ENCODE measurements at regions not wholly inside any gene's neighbourhood (a gene's known extent, or its start where the extent isn't known, plus 50 kb on each side); places are given as distances from the start of the nearest gene placed in this dataset.

DNA sequence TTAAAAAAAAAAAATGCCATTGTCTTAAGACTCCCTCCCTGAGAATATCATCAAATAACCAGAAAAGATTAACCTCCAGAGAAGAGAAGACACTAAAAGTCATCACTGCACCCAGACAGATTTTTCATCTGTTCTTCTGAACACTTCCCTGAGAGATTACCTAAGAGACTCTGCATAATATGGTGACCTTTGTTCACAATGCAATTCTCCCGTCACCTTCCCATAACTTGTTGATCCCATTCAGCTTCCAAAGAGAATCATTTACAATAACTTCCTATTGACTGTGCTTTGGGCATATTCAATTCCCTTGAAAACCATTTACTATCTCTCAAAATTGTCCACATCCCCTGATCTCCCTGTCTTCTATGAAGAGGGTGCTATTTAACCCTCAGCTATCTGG is 85.1 kb upstream of the SMAD1 start:
- no peak for DNase-seq (ENCODE audit: low spot score in 2 of 2)
- H3K27ac ChIP-seq = no peak overlapping the region
- no peaks in the 10 kb centered on the region for H3K27me3 ChIP-seq
- H3K9me3 ChIP-seq = no peaks in the 10 kb centered on the region
- TF ChIP-seq POLR2A (IDR thresholded peaks at IDR 0.05) (no peak), POLR2AphosphoS5 (IDR thresholded peaks at IDR 0.05) (no peak)
- TF ChIP-seq, protein P1, sequence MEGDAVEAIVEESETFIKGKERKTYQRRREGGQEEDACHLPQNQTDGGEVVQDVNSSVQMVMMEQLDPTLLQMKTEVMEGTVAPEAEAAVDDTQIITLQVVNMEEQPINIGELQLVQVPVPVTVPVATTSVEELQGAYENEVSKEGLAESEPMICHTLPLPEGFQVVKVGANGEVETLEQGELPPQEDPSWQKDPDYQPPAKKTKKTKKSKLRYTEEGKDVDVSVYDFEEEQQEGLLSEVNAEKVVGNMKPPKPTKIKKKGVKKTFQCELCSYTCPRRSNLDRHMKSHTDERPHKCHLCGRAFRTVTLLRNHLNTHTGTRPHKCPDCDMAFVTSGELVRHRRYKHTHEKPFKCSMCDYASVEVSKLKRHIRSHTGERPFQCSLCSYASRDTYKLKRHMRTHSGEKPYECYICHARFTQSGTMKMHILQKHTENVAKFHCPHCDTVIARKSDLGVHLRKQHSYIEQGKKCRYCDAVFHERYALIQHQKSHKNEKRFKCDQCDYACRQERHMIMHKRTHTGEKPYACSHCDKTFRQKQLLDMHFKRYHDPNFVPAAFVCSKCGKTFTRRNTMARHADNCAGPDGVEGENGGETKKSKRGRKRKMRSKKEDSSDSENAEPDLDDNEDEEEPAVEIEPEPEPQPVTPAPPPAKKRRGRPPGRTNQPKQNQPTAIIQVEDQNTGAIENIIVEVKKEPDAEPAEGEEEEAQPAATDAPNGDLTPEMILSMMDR (IDR thresholded peaks at IDR 0.05) = no peak
- H3K4me3 ChIP-seq = no peak overlapping the region
- intact Hi-C loops (cut with DNase I; ENCODE audit: low total_unique reads) = no loop called here
- no peaks in the 10 kb centered on the region for H3K36me3 ChIP-seq
- no peaks in the 10 kb centered on the region for H3K4me1 ChIP-seq

DNA sequence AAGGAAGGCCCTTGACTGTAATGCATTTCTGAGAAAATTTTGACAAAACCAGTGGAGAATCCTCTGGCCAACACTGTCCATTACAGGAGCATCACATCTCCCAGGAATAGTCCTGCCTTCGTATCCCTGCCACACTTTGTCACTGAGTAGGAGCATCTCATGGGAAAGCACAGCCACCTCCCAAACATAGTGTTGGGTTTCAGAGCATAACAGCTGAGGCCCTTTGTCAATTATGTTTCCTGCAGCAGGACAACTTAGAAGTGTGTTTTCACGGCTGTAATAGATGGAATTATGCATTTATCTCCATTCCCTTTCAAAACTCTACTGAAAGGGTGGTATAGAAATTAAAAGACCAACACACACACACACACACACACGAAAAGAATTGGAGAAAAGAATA is 91.1 kb upstream of the SMAD1 start:
- Histone ChIP-seq H3K4me3 (no peak overlapping the region), H3K27ac (no peak overlapping the region), H3K27me3 (no peaks in the 10 kb centered on the region), H3K4me1 (no peaks in the 10 kb centered on the region), H3K36me3 (no peaks in the 10 kb centered on the region), H3K9me3 (no peaks in the 10 kb centered on the region)
- intact Hi-C loops (cut with DNase I; ENCODE audit: low total_unique reads) = no loop called here
- TF ChIP-seq POLR2A (IDR thresholded peaks at IDR 0.05) (no peak), POLR2AphosphoS5 (IDR thresholded peaks at IDR 0.05) (no peak)
- TF ChIP-seq, protein P1 (IDR thresholded peaks at IDR 0.05) = no peak
- no peak for DNase-seq (ENCODE audit: low spot score in 2 of 2)

GRCh38 chr4:145389550-145389949 is 92.1 kb upstream of the SMAD1 start:
- DNase-seq (ENCODE audit: low spot score in 2 of 2) = no peak
- Histone ChIP-seq H3K36me3 (no peaks in the 10 kb centered on the region), H3K27me3 (no peaks in the 10 kb centered on the region), H3K9me3 (no peaks in the 10 kb centered on the region), H3K27ac (no peak overlapping the region), H3K4me3 (no peak overlapping the region), H3K4me1 (no peaks in the 10 kb centered on the region)
- intact Hi-C loops (cut with DNase I; ENCODE audit: low total_unique reads) = no loop called here
- TF ChIP-seq POLR2A (IDR thresholded peaks at IDR 0.05) = no peak
- TF ChIP-seq, protein P1 (IDR thresholded peaks at IDR 0.05) = no peak

DNA sequence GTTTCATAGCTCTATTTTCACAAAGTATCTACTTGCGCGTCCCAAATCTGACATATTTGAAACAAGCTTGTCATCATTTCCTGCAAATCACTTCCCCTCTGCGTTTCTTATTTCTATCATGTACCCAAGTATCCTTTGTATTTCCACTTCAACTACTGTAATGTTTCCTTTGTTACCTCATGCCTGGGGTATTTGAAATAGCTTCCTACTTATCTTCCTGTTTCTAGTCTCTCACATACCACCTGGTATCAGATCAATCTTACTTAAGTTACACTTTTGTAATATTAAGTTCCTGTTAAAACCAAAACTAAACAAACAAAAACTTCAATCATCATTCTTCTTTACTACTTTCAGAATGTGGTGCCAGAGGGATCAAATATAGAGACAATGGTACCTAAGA is 93.6 kb upstream of the SMAD1 start:
- no peak overlapping the region for H3K4me3 ChIP-seq
- no peaks in the 10 kb centered on the region for H3K4me1 ChIP-seq
- DNase-seq (ENCODE audit: low spot score in 2 of 2) = no peak
- TF ChIP-seq POLR2AphosphoS5 (IDR thresholded peaks at IDR 0.05) (no peak), POLR2A (IDR thresholded peaks at IDR 0.05) (no peak)
- TF ChIP-seq, protein P1 (IDR thresholded peaks at IDR 0.05) = no peak
- H3K27ac ChIP-seq = no peak overlapping the region
- no peaks in the 10 kb centered on the region for H3K27me3 ChIP-seq
- no peaks in the 10 kb centered on the region for H3K36me3 ChIP-seq
- intact Hi-C loops (cut with DNase I; ENCODE audit: low total_unique reads) = no loop called here
- peaks cover 0 to 9% of the 10 kb centered on the region in 2 donors for H3K9me3 ChIP-seq

GRCh38 chr4:145387079-145387478 is 94.6 kb upstream of the SMAD1 start:
- Histone ChIP-seq H3K4me1 (no peaks in the 10 kb centered on the region), H3K9me3 (peaks cover 0 to 9% of the 10 kb centered on the region in 2 donors), H3K27ac (no peak overlapping the region), H3K4me3 (no peak overlapping the region), H3K27me3 (no peaks in the 10 kb centered on the region), H3K36me3 (no peaks in the 10 kb centered on the region)
- no peak for DNase-seq (ENCODE audit: low spot score in 2 of 2)
- TF ChIP-seq POLR2AphosphoS5 (IDR thresholded peaks at IDR 0.05) (no peak), POLR2A (IDR thresholded peaks at IDR 0.05) (no peak)
- TF ChIP-seq, protein P1 (IDR thresholded peaks at IDR 0.05) = no peak
- intact Hi-C loops (cut with DNase I; ENCODE audit: low total_unique reads) = no loop called here

Data from breast epithelium (tissue), 4 donors.